K562 (cell line): ENCODE measurements at regions not wholly inside any gene's neighbourhood (a gene's known extent, or its start where the extent isn't known, plus 50 kb on each side); places are given as distances from the start of the nearest gene placed in this dataset.

Experiments
- ATAC-seq: fragments of 200-7000 bp; cut with Tn5 transposase; 3 replicates; pipeline ENCODE4 v1.9.1; 2020; ENCODE audit warnings: moderate library complexity
- BruUV-seq: library from RNA; stranded (reverse); fragments of 400-500 nt; replicated peaks from 2 replicates; lab custom pipeline; 2021; lab: Mats Ljungman, UMichigan
- CTCF ChIA-PET: fragments of 300-600 bp; formaldehyde crosslinking; extraction: SDS; loops from one replicate; lab custom pipeline; 2021; ENCODE audit warnings: low intra/inter-chr PET ratio; lab: Yijun Ruan, JAX
- POLR2A ChIA-PET: fragments of 300-600, 350-650 bp; sonication (Branson Sonifier 250); formaldehyde crosslinking; extraction: SDS; loops from one replicate; lab custom pipeline; 2021; ENCODE audit warnings: antibody characterized with exemption, inconsistent platforms; lab: Yijun Ruan, JAX
- DNase-seq, 4 experiments: peaks; one replicate each; pipeline versions ENCODE4 v3.0.0 to v3.0.0-alpha.2; 2011 to 2018; ENCODE audit warnings: low spot score in 3 of 4, mixed read lengths in 3 of 4; ENCODE audit errors: extremely low read depth in 1 of 4
- FAIRE-seq: peaks from 2 replicates; lab custom pipeline; 2011; peaks lifted over from hg19 to GRCh38; lab: Jason Lieb, UNC
- H2AFZ ChIP-seq: 2 replicates; pipeline ENCODE4 v1.6.0; 2011; ENCODE audit warnings: low read depth, low read length, control low read depth, inconsistent platforms
- H3K27ac ChIP-seq: fragments of 200-600 bp; 3 replicates; pipeline ENCODE4 v1.8.0; 2011; ENCODE audit warnings: low read depth, mild to moderate bottlenecking, control low read depth, inconsistent platforms, low read length, moderate library complexity, mixed read lengths; ENCODE audit errors: extremely low read depth
- H3K27me3 ChIP-seq, 2 experiments: fragments of 300-600 bp in 1 of 2; 2 replicates in 1 of 2; 3 replicates in 1 of 2; pipeline versions ENCODE4 v1.6.0 to v1.8.0; 2011; ENCODE audit warnings: inconsistent platforms in 2 of 2, low read length in 2 of 2, mild to moderate bottlenecking in 1 of 2, mixed read lengths in 1 of 2, moderate library complexity in 1 of 2; ENCODE audit not compliant: control insufficient read depth in 2 of 2, insufficient read depth in 2 of 2
- H3K36me3 ChIP-seq: fragments of 300-600 bp; 3 replicates; pipeline ENCODE4 v1.8.0; 2011; ENCODE audit warnings: mild to moderate bottlenecking, low read length, inconsistent platforms; ENCODE audit not compliant: control insufficient read depth, insufficient read depth
- H3K4me1 ChIP-seq, 2 experiments: fragments of 200-600 bp in 1 of 2; replicated peaks in 1 of 2; 2 replicates in 1 of 2; 3 replicates in 1 of 2; pipeline versions ENCODE4 v1.5.1 to v1.8.0; 2011; ENCODE audit warnings: inconsistent platforms in 2 of 2, low read length in 2 of 2, mild to moderate bottlenecking in 1 of 2, mixed read lengths in 1 of 2, moderate library complexity in 1 of 2; ENCODE audit not compliant: control insufficient read depth in 2 of 2, insufficient read depth in 2 of 2
- H3K4me2 ChIP-seq: 2 replicates; pipeline ENCODE4 v1.6.1; 2011; ENCODE audit warnings: low read length, control low read depth, inconsistent platforms, mixed read lengths; ENCODE audit not compliant: insufficient read depth
- H3K4me3 ChIP-seq: fragments of 200-600 bp; sonication (generic), shearing (Covaris generic); 2 replicates; pipeline ENCODE4 v1.5.1; 2016; ENCODE audit warnings: control low read depth, inconsistent platforms
- H3K79me2 ChIP-seq: fragments of 200-600 bp; 3 replicates; pipeline ENCODE4 v1.8.0; 2011; ENCODE audit warnings: low read length, inconsistent platforms; ENCODE audit not compliant: control insufficient read depth, insufficient read depth
- H3K9ac ChIP-seq, 2 experiments: 2 replicates each; pipeline versions ENCODE4 v1.6.0 to v1.6.1; 2011; ENCODE audit warnings: low read depth in 2 of 2, low read length in 2 of 2, control low read depth in 1 of 2, inconsistent platforms in 1 of 2, mild to moderate bottlenecking in 1 of 2, mixed read lengths in 1 of 2; ENCODE audit not compliant: insufficient read depth in 1 of 2
- H3K9me1 ChIP-seq: one replicate; pipeline ENCODE4 v1.6.0; 2011; ENCODE audit warnings: inconsistent platforms, mild to moderate bottlenecking, low read length, moderate library complexity; ENCODE audit not compliant: control insufficient read depth, insufficient read depth
- H3K9me3 ChIP-seq: replicated peaks from 2 replicates; pipeline ENCODE4 v1.5.1; 2011; ENCODE audit warnings: low read depth, low read length, inconsistent platforms; ENCODE audit not compliant: control insufficient read depth, insufficient read depth
- H4K20me1 ChIP-seq: replicated peaks from 2 replicates; pipeline ENCODE4 v1.6.1; 2011; ENCODE audit warnings: low read length, inconsistent platforms, mixed read lengths; ENCODE audit not compliant: control insufficient read depth, insufficient read depth
- PYGO2 ChIP-seq: fragments of 450-650 bp; IDR thresholded peaks from 2 replicates; pipeline ENCODE4 v1.6.1; 2016; ENCODE audit warnings: mild to moderate bottlenecking, missing genetic modification characterization, moderate library complexity, missing compliant biosample characterization
- XRCC5 ChIP-seq: fragments of 200-400 bp; formaldehyde crosslinking; IDR thresholded peaks from 2 replicates; pipeline ENCODE4 v1.6.1; 2017; ENCODE audit warnings: low read depth, mild to moderate bottlenecking, low read length
- YY1 ChIP-seq, 3 experiments: IDR thresholded peaks; 2 replicates each; pipeline ENCODE4 v1.6.1; 2011; ENCODE audit warnings: low read length in 2 of 3, mild to moderate bottlenecking in 2 of 3, moderate library complexity in 2 of 3, borderline replicate concordance in 1 of 3, control low read depth in 1 of 3, low read depth in 1 of 3; ENCODE audit not compliant: insufficient read depth in 3 of 3, insufficient replicate concordance in 2 of 3, control insufficient read depth in 1 of 3, insufficient read length in 1 of 3; ENCODE audit errors: extremely low read depth in 1 of 3
- ZNF212 ChIP-seq: fragments of 450-650 bp; formaldehyde crosslinking; IDR thresholded peaks from 2 replicates; pipeline ENCODE4 v1.4.0; 2020; ENCODE audit warnings: mild to moderate bottlenecking
- WGBS: fragments of 100-300 bp; shearing (Covaris generic); methylation state at CpG from one replicate; pipeline ENCODE4 v1.1.6; 2016; ENCODE audit warnings: low coverage, mixed read lengths; ENCODE audit not compliant: insufficient coverage; ENCODE audit errors: missing lambda C conversion rate; 5-methylcytosine and 5-hydroxymethylcytosine counted together
- in situ Hi-C: fragments of 300-500 bp; cut with MboI; formaldehyde crosslinking; loops from 4 replicates; pipeline ENCODE4 v1.15.0; 2018; ENCODE audit warnings: inconsistent platforms, mixed read lengths
- intact Hi-C: fragments of 100-400 bp; cut with micrococcal nuclease; formaldehyde crosslinking; loops from 2 replicates; pipeline ENCODE4 v1.14.2; 2022
- TF ChIP-seq, protein P1 (sequence below): fragments of 450-650 bp; IDR thresholded peaks from 2 replicates; pipeline ENCODE4 v1.6.1; 2016; ENCODE audit warnings: antibody characterized with exemption

DNA sequence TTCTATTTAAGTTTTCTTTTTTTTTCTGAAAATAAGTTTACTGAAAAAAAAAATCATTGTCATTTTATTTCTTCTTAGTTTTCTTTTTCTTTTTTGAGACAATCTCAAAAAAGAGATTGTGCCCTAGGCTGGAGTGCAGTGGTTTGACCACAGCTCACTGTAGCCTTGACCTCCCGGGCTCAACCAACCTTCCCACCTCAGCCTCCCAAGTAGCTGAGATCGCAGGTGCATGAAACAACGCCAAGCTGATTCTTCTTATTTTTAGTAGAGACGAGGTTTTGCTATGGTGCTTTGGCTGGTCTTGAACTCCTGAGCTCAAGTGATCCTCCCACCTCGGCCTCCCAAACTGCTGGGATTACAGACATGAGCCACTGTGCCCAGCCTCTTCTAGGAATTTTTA lies 65.7 kb upstream of the OSTN start:
- Histone ChIP-seq H3K79me2 (no peaks in the 10 kb centered on the region), H4K20me1 (no peaks in the 10 kb centered on the region), H3K27ac (no peak overlapping the region), H3K27me3 (no peaks in the 10 kb centered on the region), H3K4me3 (no peak overlapping the region), H3K9me1 (no peaks in the 10 kb centered on the region), H3K36me3 (no peaks in the 10 kb centered on the region), H3K9ac (no peak overlapping the region), H3K9me3 (no peaks in the 10 kb centered on the region), H3K4me2 (no peak overlapping the region), H3K4me1 (no peaks in the 10 kb centered on the region), H2AFZ (no peak overlapping the region)
- intact Hi-C loops: no loop called here
- WGBS: 1% methylated on average over 5 of the region's 5 CpGs
- DNase-seq: no peak
- CTCF ChIA-PET: no interaction called here
- ATAC-seq: no peak
- POLR2A ChIA-PET: no interaction called here
- TF ChIP-seq, protein P1, sequence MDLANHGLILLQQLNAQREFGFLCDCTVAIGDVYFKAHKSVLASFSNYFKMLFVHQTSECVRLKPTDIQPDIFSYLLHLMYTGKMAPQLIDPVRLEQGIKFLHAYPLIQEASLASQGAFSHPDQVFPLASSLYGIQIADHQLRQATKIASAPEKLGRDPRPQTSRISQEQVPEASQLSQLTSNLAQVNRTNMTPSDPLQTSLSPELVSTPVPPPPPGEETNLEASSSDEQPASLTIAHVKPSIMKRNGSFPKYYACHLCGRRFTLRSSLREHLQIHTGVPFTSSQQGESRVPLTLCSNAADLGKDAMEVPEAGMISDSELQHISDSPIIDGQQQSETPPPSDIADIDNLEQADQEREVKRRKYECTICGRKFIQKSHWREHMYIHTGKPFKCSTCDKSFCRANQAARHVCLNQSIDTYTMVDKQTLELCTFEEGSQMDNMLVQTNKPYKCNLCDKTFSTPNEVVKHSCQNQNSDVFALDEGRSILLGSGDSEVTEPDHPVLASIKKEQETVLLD: no peak
- TF ChIP-seq XRCC5 (no peak), ZNF212 (no peak), YY1 (IDR thresholded peaks at IDR 0.05; ENCODE audit: borderline replicate concordance in 1 of 3, control insufficient read depth in 1 of 3, extremely low read depth in 1 of 3, insufficient read depth in 3 of 3, insufficient read length in 1 of 3, insufficient replicate concordance in 2 of 3, low read depth in 1 of 3, low read length in 2 of 3) (no peak), PYGO2 (tag) (no peak)
- no TSS peak for BruUV-seq
- in situ Hi-C loops: no loop called here
- FAIRE-seq: no peak
